Caco-2 (cell line): ENCODE measurements at regions not wholly inside any gene's neighbourhood (a gene's known extent, or its start where the extent isn't known, plus 50 kb on each side); places are given as distances from the start of the nearest gene placed in this dataset.

Source experiments
- BruUV-seq: library from RNA; stranded (reverse); fragments of 400-500 nt; replicated peaks from 2 replicates; lab custom pipeline; 2021; lab: Mats Ljungman, UMichigan
- CTCF ChIA-PET: fragments of 300-600 bp; sonication (Branson Sonifier 250); formaldehyde crosslinking; loops from one replicate; lab custom pipeline; 2022; ENCODE audit warnings: antibody characterized with exemption; lab: Charles Lee
- POLR2A ChIA-PET: fragments of 300-600 bp; sonication (Branson Sonifier 250); formaldehyde crosslinking; loops from one replicate; lab custom pipeline; 2022; ENCODE audit warnings: antibody characterized with exemption; lab: Charles Lee
- DNase-seq, 2 experiments: peaks; one replicate each; pipeline versions ENCODE4 v3.0.0 to v3.0.0-alpha.2; 2020 to 2022
- H3K27me3 ChIP-seq: replicated peaks from 2 replicates; pipeline ENCODE4 v1.6.0; 2011; ENCODE audit warnings: low read length; ENCODE audit not compliant: control insufficient read depth, insufficient read depth
- H3K36me3 ChIP-seq: 2 replicates; pipeline ENCODE4 v1.5.1; 2011; ENCODE audit warnings: low read length; ENCODE audit not compliant: control insufficient read depth, insufficient read depth
- H3K4me1 ChIP-seq: fragments of 250-450 bp; sonication (Bioruptor Pico); 2 replicates; pipeline ENCODE4 v1.5.1; 2020; ENCODE audit warnings: mild to moderate bottlenecking
- H3K4me3 ChIP-seq: 2 replicates; pipeline ENCODE4 v1.5.1; 2011; ENCODE audit warnings: low read depth, mild to moderate bottlenecking, control low read depth, low read length
- H3K9me3 ChIP-seq: fragments of 250-450 bp; sonication (Bioruptor Pico); 2 replicates; pipeline ENCODE4 v1.5.1; 2020; ENCODE audit warnings: mild to moderate bottlenecking, moderate library complexity
- H3K27ac Mint-ChIP-seq: one replicate; pipeline ENCODE4 v1.8.0; 2022; ENCODE audit warnings: mixed read lengths; ENCODE audit not compliant: unreplicated experiment
- H3K27me3 Mint-ChIP-seq: one replicate; pipeline ENCODE4 v1.8.0; 2022; ENCODE audit warnings: mixed read lengths; ENCODE audit not compliant: insufficient read depth, unreplicated experiment
- H3K36me3 Mint-ChIP-seq: one replicate; pipeline ENCODE4 v1.8.0; 2022; ENCODE audit warnings: mild to moderate bottlenecking, mixed read lengths; ENCODE audit not compliant: insufficient read depth, unreplicated experiment
- H3K4me1 Mint-ChIP-seq: one replicate; pipeline ENCODE4 v1.8.0; 2022; ENCODE audit warnings: low read depth, mixed read lengths; ENCODE audit not compliant: unreplicated experiment
- H3K4me3 Mint-ChIP-seq: one replicate; pipeline ENCODE4 v1.8.0; 2022; ENCODE audit warnings: mild to moderate bottlenecking, moderate library complexity, mixed read lengths; ENCODE audit not compliant: unreplicated experiment
- H3K9me3 Mint-ChIP-seq: one replicate; pipeline ENCODE4 v1.8.0; 2022; ENCODE audit warnings: mixed read lengths; ENCODE audit not compliant: unreplicated experiment
- CTCF ChIP-seq, 2 experiments: fragments of 200-600 bp in 1 of 2; IDR thresholded peaks; 1 replicate in 1 of 2; 2 replicates in 1 of 2; pipeline versions ENCODE4 v1.5.1 to v1.8.0; 2011 to 2022; ENCODE audit warnings: antibody characterized with exemption in 1 of 2, control low read depth in 1 of 2, inconsistent platforms in 1 of 2, low read depth in 1 of 2, low read length in 1 of 2, mild to moderate bottlenecking in 1 of 2, moderate library complexity in 1 of 2; ENCODE audit not compliant: insufficient read depth in 1 of 2, severe bottlenecking in 1 of 2, unreplicated experiment in 1 of 2
- intact Hi-C: fragments of 100-400 bp; cut with micrococcal nuclease; formaldehyde crosslinking; loops from one replicate; pipeline ENCODE4 v1.10.0; 2022; ENCODE audit not compliant: unreplicated experiment

DNA sequence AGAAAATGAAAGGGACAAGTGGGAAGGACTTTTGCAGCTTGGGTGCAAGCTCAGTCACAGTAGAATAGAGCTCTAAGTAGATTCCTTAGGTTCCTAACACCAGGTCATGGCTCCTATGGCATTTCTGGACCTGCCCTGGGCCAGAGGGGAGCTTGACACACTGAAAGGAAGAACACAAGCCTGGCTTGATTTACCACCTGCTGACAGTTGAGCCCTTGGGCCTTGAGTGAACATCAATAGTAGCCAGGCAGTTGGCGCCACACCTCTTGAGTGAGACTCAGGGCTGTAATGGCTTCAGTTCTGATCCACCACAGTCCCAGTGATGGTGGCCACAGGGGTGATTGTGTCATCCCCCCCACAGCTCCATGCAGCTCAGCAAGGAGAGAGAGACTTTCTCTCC, 221.9 kb upstream of the PCDH17 start:
- no peaks in the 10 kb centered on the region for H3K36me3 ChIP-seq
- ChIA-PET POLR2A (no interaction called here), CTCF (no interaction called here)
- H3K27me3 ChIP-seq = no peaks in the 10 kb centered on the region
- no peak for TF ChIP-seq CTCF (IDR thresholded peaks at IDR 0.05; ENCODE audit: insufficient read depth in 1 of 2, low read depth in 1 of 2, low read length in 1 of 2, severe bottlenecking in 1 of 2, unreplicated experiment in 1 of 2)
- BruUV-seq = no TSS peak
- Mint-ChIP-seq H3K4me3 (no peak overlapping the region), H3K27ac (no peak overlapping the region), H3K4me1 (no peaks in the 10 kb centered on the region), H3K27me3 (no peaks in the 10 kb centered on the region), H3K9me3 (peaks cover 7% of the 10 kb centered on the region), H3K36me3 (no peaks in the 10 kb centered on the region)
- intact Hi-C loops = no loop called here
- H3K4me1 ChIP-seq = no peaks in the 10 kb centered on the region
- no peak overlapping the region for H3K4me3 ChIP-seq
- peak in 1 of 2 experiments; percentile 46 for DNase-seq
- H3K9me3 ChIP-seq = no peaks in the 10 kb centered on the region; the same call in 1 of the 2 replicates

DNA sequence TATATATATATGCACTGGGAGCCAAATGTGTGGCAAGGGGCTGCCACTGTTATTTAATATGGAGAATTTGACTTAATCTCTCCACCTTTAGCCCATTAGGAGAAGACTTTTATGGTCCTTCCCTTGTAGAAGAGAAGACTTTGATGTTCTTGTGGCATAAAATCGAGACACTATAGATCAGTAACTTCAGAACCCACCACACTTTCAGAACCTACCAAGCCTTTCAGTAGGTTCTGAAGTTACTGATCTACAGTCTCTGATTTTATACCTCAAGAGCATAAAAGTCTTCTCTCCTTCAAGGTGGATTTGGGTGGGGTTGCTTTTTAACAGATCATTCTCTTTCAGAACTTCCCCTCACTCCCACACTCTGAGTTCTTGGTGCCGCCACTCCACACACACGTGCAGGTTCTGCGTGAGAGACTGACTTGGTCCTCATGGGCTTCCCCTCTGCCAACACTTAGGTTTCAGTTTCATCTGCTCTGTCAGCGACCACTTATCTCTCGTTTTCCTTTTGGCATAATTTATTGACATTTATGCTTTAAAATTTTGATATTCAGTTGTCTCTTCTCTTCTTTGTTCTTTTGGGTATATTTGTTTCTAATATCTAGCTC, 213.4 kb upstream of the PCDH17 start:
- no peaks in the 10 kb centered on the region for H3K36me3 ChIP-seq
- no peaks in the 10 kb centered on the region for H3K27me3 Mint-ChIP-seq
- H3K9me3 Mint-ChIP-seq = no peaks in the 10 kb centered on the region
- H3K4me1 Mint-ChIP-seq = no peaks in the 10 kb centered on the region
- H3K4me3 Mint-ChIP-seq = no peak overlapping the region
- no peaks in the 10 kb centered on the region for H3K4me1 ChIP-seq
- no peaks in the 10 kb centered on the region for H3K27me3 ChIP-seq
- no TSS peak for BruUV-seq
- intact Hi-C loops = no loop called here
- no peaks in the 10 kb centered on the region for H3K36me3 Mint-ChIP-seq
- TF ChIP-seq CTCF (IDR thresholded peaks at IDR 0.05; ENCODE audit: insufficient read depth in 1 of 2, low read depth in 1 of 2, low read length in 1 of 2, severe bottlenecking in 1 of 2, unreplicated experiment in 1 of 2) = no peak
- H3K4me3 ChIP-seq = no peak overlapping the region
- POLR2A ChIA-PET = no interaction called here
- no peak for DNase-seq
- H3K9me3 ChIP-seq = no peaks in the 10 kb centered on the region
- H3K27ac Mint-ChIP-seq = no peak overlapping the region
- CTCF ChIA-PET = no interaction called here

- no peaks in the 10 kb centered on the region for H3K4me1 ChIP-seq
- no peaks in the 10 kb centered on the region for H3K9me3 ChIP-seq
- no peaks in the 10 kb centered on the region for H3K27me3 Mint-ChIP-seq
- H3K27ac Mint-ChIP-seq = no peak overlapping the region
- intact Hi-C loops = no loop called here
- H3K9me3 Mint-ChIP-seq = no peaks in the 10 kb centered on the region
- no peaks in the 10 kb centered on the region for H3K27me3 ChIP-seq
- POLR2A ChIA-PET = no interaction called here
- DNase-seq = no peak
- no peaks in the 10 kb centered on the region for H3K36me3 ChIP-seq
- BruUV-seq = no TSS peak
- H3K36me3 Mint-ChIP-seq = no peaks in the 10 kb centered on the region
- TF ChIP-seq CTCF (IDR thresholded peaks at IDR 0.05; ENCODE audit: insufficient read depth in 1 of 2, low read depth in 1 of 2, low read length in 1 of 2, severe bottlenecking in 1 of 2, unreplicated experiment in 1 of 2) = no peak
- H3K4me3 ChIP-seq = no peak overlapping the region
- no peak overlapping the region for H3K4me3 Mint-ChIP-seq
- CTCF ChIA-PET = no interaction called here
- H3K4me1 Mint-ChIP-seq = no peaks in the 10 kb centered on the region
These were observed 207.2 kb upstream of the PCDH17 start for GRCh38 chr13:57424379-57424778.
